OCI-LY3 (cell line): ENCODE measurements at regions not wholly inside any gene's neighbourhood (a gene's known extent, or its start where the extent isn't known, plus 50 kb on each side); places are given as distances from the start of the nearest gene placed in this dataset.

ENCODE experiments used
- H2AFZ ChIP-seq: fragments of 200-600, 300-600 bp; shearing (Covaris generic); 2 replicates; pipeline ENCODE4 v1.6.0; 2014; ENCODE audit warnings: antibody characterized with exemption, low read depth, low read length
- H3K27ac ChIP-seq: fragments of 200-600, 300-600 bp; sonication (generic); 2 replicates; pipeline ENCODE4 v1.5.1; 2014; ENCODE audit warnings: mild to moderate bottlenecking, low read length, moderate library complexity, mixed read lengths
- H3K27me3 ChIP-seq: fragments of 200-600, 300-600 bp; sonication (generic); 2 replicates; pipeline ENCODE4 v1.6.1; 2014; ENCODE audit warnings: low read depth, low read length, mixed read lengths
- H3K36me3 ChIP-seq: fragments of 200-600, 300-600 bp; sonication (generic); replicated peaks from 2 replicates; pipeline ENCODE3; 2014; ENCODE audit warnings: low read depth, low read length, mixed read lengths
- H3K4me1 ChIP-seq: fragments of 300-600, 200-600 bp; sonication (generic); 2 replicates; pipeline ENCODE4 v1.6.1; 2014; ENCODE audit warnings: low read length, mixed read lengths
- H3K4me2 ChIP-seq: fragments of 200-600, 300-600 bp; sonication (generic); 2 replicates; pipeline ENCODE4 v1.6.1; 2014; ENCODE audit warnings: low read length, mixed read lengths
- H3K4me3 ChIP-seq: fragments of 300-600, 200-600 bp; sonication (generic); 2 replicates; pipeline ENCODE4 v1.5.1; 2014; ENCODE audit warnings: antibody characterized with exemption, mild to moderate bottlenecking, low read length, moderate library complexity
- H3K79me2 ChIP-seq: fragments of 300-600, 200-600 bp; shearing (Covaris generic); 2 replicates; pipeline ENCODE4 v1.6.1; 2014; ENCODE audit warnings: mild to moderate bottlenecking, low read length, mixed read lengths
- H3K9ac ChIP-seq: fragments of 300-600, 200-600 bp; shearing (Covaris generic); 2 replicates; pipeline ENCODE4 v1.6.0; 2014; ENCODE audit warnings: mild to moderate bottlenecking, low read length, moderate library complexity
- H3K9me3 ChIP-seq: fragments of 200-600, 300-600 bp; shearing (Covaris generic); 2 replicates; pipeline ENCODE4 v1.6.1; 2014; ENCODE audit warnings: low read length, mixed read lengths; ENCODE audit not compliant: insufficient read depth
- H4K20me1 ChIP-seq: fragments of 200-600, 300-600 bp; sonication (generic); 2 replicates; pipeline ENCODE4 v1.6.1; 2016; ENCODE audit warnings: low read length, mixed read lengths; ENCODE audit not compliant: insufficient read depth
- CTCF ChIP-seq: fragments of 200-600, 300-600 bp; sonication (generic); IDR thresholded peaks from 2 replicates; pipeline ENCODE4 v1.5.1; 2014; ENCODE audit warnings: antibody characterized with exemption, low read length, low read depth
- EZH2phosphoT487 ChIP-seq: fragments of 200-600 bp; shearing (Covaris generic); IDR thresholded peaks from 2 replicates; pipeline ENCODE4 v1.6.1; 2018; ENCODE audit warnings: antibody characterized with exemption, mixed run types, low read depth

DNA sequence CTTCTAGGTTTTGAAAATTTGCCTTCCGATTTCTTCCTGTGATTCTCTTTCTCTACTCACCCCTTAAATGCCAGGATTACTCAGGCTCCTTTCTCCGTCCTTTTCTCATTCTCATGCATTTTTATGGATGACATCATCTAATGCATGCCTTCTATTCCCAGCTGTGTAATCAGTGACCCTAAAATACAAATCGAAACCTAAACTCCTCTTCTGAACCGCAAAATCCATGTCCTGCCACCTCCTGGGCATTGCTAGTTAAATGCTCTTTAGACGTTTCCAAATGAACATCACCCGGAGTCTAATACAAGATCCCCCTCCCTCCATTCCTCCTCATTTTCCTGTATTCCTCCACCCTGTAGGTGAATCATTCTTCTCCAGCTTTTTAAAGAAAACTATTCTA is 1703.1 kb upstream of the FLRT2 start:
- H2AFZ ChIP-seq, result no peak overlapping the region
- no peak overlapping the region for H3K27ac ChIP-seq
- H3K4me2 ChIP-seq, result no peak overlapping the region
- H3K9ac ChIP-seq, result no peak overlapping the region
- H3K4me1 ChIP-seq, result no peaks in the 10 kb centered on the region
- no peaks in the 10 kb centered on the region for H4K20me1 ChIP-seq
- no peaks in the 10 kb centered on the region for H3K36me3 ChIP-seq
- H3K4me3 ChIP-seq, result no peak overlapping the region
- H3K79me2 ChIP-seq, result no peaks in the 10 kb centered on the region
- H3K9me3 ChIP-seq, result no peaks in the 10 kb centered on the region
- TF ChIP-seq CTCF (no peak), EZH2phosphoT487 (no peak)
- H3K27me3 ChIP-seq, result no peaks in the 10 kb centered on the region

GRCh38 chr14:83827383-83827782 is 1702.6 kb upstream of the FLRT2 start:
- Histone ChIP-seq H3K9ac (no peak overlapping the region), H3K79me2 (no peaks in the 10 kb centered on the region), H4K20me1 (no peaks in the 10 kb centered on the region), H3K36me3 (no peaks in the 10 kb centered on the region), H3K27me3 (no peaks in the 10 kb centered on the region), H3K27ac (no peak overlapping the region), H3K4me1 (no peaks in the 10 kb centered on the region), H3K9me3 (no peaks in the 10 kb centered on the region), H3K4me3 (no peak overlapping the region), H3K4me2 (no peak overlapping the region), H2AFZ (no peak overlapping the region)
- TF ChIP-seq EZH2phosphoT487 (no peak), CTCF (no peak)

DNA sequence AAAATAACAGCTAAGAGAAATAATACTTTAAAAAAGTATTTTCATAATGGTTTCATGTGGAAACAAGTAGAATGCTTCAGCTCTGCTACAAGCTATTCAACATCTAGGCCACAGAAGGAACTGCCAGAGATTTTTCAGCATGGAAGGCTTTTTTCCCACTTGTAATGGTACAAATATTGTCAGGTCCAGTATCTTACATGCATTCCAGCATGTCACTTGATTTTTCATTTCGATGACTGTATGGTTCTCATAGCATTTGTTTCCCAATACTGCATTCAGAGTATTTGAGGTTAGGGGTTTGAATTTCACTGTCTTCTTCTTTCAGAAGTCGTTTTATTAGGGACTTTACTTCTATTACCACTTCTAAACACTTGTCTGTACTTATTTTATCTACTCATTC is 1701.5 kb upstream of the FLRT2 start:
- H3K4me1 ChIP-seq, result no peaks in the 10 kb centered on the region
- no peaks in the 10 kb centered on the region for H3K9me3 ChIP-seq
- no peaks in the 10 kb centered on the region for H4K20me1 ChIP-seq
- H3K4me2 ChIP-seq, result no peak overlapping the region
- no peaks in the 10 kb centered on the region for H3K79me2 ChIP-seq
- no peak overlapping the region for H3K4me3 ChIP-seq
- H3K27me3 ChIP-seq, result no peaks in the 10 kb centered on the region
- no peak overlapping the region for H2AFZ ChIP-seq
- H3K9ac ChIP-seq, result no peak overlapping the region
- no peaks in the 10 kb centered on the region for H3K36me3 ChIP-seq
- H3K27ac ChIP-seq, result no peak overlapping the region
- TF ChIP-seq CTCF, result no peak
- no peak for TF ChIP-seq EZH2phosphoT487

DNA sequence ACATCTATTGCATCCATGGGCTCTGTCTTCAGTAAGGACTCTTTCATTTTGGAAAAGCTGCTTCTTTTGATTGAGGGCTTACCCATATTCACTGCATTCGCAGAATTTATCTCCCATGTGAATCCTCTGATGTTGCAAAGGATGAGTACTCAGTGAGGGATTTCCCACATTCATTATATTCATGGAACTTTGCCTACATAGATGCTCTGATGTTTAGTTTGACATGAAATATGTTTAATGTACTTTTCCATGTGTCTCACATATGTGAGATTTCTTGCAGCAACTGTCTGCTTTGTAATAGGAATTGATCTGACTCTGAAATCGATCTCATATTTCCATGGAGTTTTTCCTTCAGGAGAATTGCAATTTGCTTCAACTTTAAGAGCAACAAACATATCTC is 1699.6 kb upstream of the FLRT2 start:
- Histone ChIP-seq H4K20me1 (no peaks in the 10 kb centered on the region), H3K4me3 (no peak overlapping the region), H3K4me2 (no peak overlapping the region), H3K79me2 (no peaks in the 10 kb centered on the region), H2AFZ (no peak overlapping the region), H3K9me3 (no peaks in the 10 kb centered on the region), H3K4me1 (no peaks in the 10 kb centered on the region), H3K27ac (no peak overlapping the region), H3K9ac (no peak overlapping the region), H3K36me3 (no peaks in the 10 kb centered on the region), H3K27me3 (no peaks in the 10 kb centered on the region)
- TF ChIP-seq EZH2phosphoT487 (no peak), CTCF (no peak)
